SH-SY5Y (cell line): ENCODE measurements at regions not wholly inside any gene's neighbourhood (a gene's known extent, or its start where the extent isn't known, plus 50 kb on each side); places are given as distances from the start of the nearest gene placed in this dataset.

Experiments
- GATA2 ChIP-seq: IDR thresholded peaks from 2 replicates; pipeline ENCODE4 v1.6.1; 2011; ENCODE audit warnings: mild to moderate bottlenecking, low read depth, low read length
- GATA3 ChIP-seq: IDR thresholded peaks from 2 replicates; pipeline ENCODE4 v1.6.1; 2011; ENCODE audit warnings: low read depth, mild to moderate bottlenecking, low read length, moderate library complexity

GRCh38 chr6:134603561-134603960 lies 285.6 kb upstream of the SGK1 start:
- no peak for TF ChIP-seq GATA3
- TF ChIP-seq GATA2: no peak

DNA sequence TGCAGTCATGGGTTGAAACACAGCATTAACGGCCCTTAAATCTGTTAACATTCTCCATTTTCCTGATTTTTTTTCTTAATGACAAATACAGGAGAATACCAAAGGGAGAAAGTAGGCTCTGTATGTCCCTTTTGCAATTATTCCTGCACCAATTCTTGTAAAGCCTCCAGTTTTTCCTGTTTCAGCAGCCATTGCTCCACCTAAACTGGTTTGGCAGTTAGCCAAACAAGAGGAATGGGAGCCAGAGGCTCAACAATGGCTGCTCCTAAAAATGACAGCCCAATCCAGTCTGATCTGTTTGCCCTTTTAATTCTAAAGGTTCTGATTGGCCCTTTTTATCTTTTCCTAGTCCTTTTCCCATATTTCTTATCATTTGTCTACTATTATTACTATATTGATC lies 284.2 kb upstream of the SGK1 start:
- TF ChIP-seq GATA3 (no peak), GATA2 (no peak)

GRCh38 chr6:134600671-134601070 lies 282.8 kb upstream of the SGK1 start:
- no peak for TF ChIP-seq GATA3
- TF ChIP-seq GATA2: no peak

- TF ChIP-seq GATA3 (no peak), GATA2 (no peak)
These were observed 281.2 kb upstream of the SGK1 start for GRCh38 chr6:134599079-134599478.

GRCh38 chr6:134596191-134596590 lies 278.3 kb upstream of the SGK1 start:
- TF ChIP-seq GATA3 (no peak), GATA2 (no peak)

DNA sequence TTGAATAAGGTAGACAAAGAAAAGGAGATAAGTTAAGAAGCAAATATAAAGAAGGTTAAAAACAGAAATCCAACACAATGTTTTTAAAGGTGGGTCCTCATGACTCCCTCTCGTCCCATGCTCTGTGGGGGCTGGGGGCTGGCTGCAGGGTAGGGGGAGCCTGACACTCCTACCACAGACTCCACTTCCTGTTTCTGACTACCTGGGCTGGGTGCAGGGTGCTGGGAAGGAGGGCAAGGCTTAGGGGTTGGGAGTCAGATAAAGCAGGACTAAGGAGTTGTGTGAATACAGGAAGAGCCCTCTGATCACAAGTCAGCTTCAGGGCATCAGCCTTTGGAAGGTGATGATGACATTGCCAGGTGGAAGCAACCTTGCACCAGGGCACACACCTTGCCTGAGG lies 277.0 kb upstream of the SGK1 start:
- TF ChIP-seq GATA3: no peak
- TF ChIP-seq GATA2: no peak

DNA sequence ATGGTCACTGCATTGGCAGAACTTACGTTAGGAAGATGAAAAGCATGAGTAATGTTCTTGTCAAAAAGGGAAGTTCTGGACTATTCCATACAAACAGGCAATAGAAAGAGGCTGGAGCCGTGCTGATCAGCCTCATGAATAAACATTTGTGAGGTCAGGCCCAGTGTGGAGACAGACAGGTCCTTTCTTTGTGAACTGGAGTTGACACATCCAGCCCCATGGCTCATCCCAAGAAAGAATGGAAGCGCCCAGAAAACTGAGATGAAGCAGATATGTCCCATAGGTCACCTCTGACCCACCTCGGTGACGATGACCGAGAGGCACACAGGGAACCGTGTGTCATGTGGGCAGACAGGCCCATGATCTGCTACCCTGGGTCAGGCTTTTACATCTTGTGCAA lies 276.0 kb upstream of the SGK1 start:
- no peak for TF ChIP-seq GATA2
- no peak for TF ChIP-seq GATA3

- TF ChIP-seq GATA3: no peak
- TF ChIP-seq GATA2: no peak
These were observed 275.5 kb upstream of the SGK1 start for GRCh38 chr6:134593442-134593841.

GRCh38 chr6:134593024-134593423 lies 275.1 kb upstream of the SGK1 start:
- TF ChIP-seq GATA2: no peak
- no peak for TF ChIP-seq GATA3

DNA sequence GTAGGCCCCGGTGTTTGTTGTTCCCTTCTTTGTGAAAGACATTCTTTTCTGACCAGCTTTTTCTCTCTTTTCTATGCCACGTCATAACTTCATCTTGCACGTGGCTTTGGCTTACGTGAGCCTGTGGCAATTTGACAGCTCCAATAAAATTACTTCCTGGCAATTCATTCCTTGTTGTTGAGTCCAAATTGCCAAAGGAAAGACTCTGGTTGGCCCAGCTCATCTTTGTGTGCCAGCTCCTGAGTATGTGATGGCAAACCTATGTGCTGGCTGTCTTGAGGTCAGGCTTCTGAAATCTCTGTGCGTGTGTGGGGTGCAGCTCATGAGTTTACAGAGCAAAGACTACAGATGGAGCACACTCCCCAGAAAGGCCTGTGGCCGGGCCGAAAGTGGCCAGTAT lies 272.5 kb upstream of the SGK1 start:
- TF ChIP-seq GATA2 (no peak), GATA3 (no peak)

DNA sequence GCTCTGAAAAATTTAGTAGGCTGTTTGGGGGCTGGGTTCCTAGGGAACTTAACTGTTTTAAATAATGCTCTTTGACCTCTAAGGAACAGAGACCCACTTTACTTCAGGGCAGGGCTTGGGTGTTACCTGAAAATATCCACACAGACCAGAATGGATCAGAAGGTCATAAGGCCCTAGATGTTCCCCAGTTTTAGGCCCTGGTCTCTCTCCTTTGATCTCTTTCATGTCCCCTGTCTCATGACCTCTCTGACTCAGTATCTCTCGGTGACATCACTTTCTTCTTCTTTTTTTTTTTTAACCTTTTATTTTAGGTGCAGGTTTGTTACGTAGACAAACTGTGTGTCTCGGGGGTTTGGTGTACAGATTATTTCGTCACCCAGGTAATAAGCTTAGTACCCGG lies 272.1 kb upstream of the SGK1 start:
- no peak for TF ChIP-seq GATA3
- no peak for TF ChIP-seq GATA2

GRCh38 chr6:134589512-134589911 lies 271.6 kb upstream of the SGK1 start:
- TF ChIP-seq GATA2 (no peak), GATA3 (no peak)

DNA sequence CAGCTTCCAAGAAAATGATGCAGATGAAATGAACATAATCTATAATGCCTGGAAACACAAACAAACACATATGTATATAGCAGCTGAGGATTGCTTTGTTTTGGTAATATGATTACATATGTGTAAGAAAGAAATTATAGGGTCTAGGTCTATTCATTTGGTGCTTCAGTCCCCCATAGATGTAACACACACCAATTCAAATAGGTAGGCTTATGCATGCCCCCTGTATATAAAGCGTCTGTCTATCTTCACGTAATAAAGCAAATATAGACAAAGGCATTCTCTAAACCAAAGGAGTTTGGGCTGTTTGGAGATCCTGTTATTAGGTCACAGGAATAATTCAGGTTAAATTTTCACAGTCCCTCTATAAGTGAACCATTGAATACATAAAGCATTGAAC lies 270.4 kb upstream of the SGK1 start:
- TF ChIP-seq GATA3: no peak
- no peak for TF ChIP-seq GATA2

DNA sequence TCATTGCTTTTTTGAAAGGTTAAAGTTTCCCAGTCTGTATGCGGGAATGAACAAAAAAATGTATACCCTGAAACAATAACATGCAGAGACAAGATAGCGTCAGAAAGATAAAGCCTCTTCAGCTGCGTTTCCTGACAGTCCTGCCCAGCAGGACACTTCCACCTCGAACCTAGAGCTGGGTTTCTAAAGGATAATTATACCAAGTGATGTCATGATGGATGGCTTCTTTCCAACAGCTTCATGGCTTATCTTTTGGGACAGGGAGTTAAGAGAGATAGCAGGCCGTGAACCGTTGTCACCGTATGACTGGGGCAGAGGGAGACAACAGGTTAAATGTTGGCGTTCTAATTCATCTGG lies 267.6 kb upstream of the SGK1 start:
- TF ChIP-seq GATA2 (no peak), GATA3 (no peak)

GRCh38 chr6:134584847-134585516 lies 267.1 kb upstream of the SGK1 start:
- no peak for TF ChIP-seq GATA2
- TF ChIP-seq GATA3: no peak

- TF ChIP-seq GATA2 (no peak), GATA3 (no peak)
These were observed 260.1 kb upstream of the SGK1 start for GRCh38 chr6:134577998-134578397.

DNA sequence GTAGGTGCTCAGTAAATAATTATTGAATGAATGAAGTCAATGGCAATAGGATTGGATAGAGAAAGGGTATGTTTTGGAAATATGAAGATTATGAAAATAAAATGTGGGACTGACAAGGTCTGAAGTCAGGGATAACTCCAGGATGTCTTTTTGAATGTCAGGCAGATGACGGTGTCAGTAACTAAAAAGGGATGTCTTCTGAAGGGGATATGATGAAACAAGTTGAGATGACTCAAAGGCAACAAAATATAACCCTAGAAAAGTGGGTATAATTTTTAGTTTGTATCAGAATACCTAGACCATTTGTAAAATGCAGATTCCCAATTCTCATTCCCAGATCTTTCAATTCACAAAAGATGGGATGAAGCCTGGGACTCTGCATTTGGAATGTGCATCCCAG lies 257.3 kb upstream of the SGK1 start:
- no peak for TF ChIP-seq GATA3
- TF ChIP-seq GATA2: no peak
